Lower leg skin (tissue), 3 donors: ENCODE measurements at regions not wholly inside any gene's neighbourhood (a gene's known extent, or its start where the extent isn't known, plus 50 kb on each side); places are given as distances from the start of the nearest gene placed in this dataset.

ENCODE experiments used
- POLR2A ChIP-seq, 2 donors: fragments of 450-650 bp; IDR thresholded peaks; one replicate each; pipeline ENCODE4 v1.6.1; 2016 to 2017; ENCODE audit warnings: antibody characterized with exemption in 2 of 2, mild to moderate bottlenecking in 1 of 2, moderate library complexity in 1 of 2
- TF ChIP-seq, protein P1 (sequence below), 3 donors: fragments of 450-650 bp; IDR thresholded peaks; one replicate each; pipeline ENCODE4 v1.5.1; 2016; ENCODE audit warnings: antibody characterized with exemption in 3 of 3, mild to moderate bottlenecking in 3 of 3, moderate library complexity in 2 of 3

DNA sequence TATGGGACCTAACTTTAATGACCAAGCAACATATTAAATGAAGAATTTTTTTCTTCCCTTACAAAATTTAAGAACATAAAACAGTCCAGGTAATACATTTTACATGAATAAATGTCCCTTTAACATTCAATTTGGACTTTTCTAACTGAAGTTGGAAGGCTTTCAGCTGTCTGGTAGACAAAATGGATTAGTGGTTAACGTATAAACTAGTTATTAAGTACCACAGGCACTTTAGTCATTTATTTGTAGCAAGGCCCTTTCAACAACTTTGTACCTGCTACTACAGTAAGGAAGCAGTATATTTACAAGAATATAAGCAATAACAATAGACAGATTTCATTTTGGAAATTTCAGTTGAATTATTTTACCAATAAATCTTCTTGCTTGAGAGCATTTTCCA is 152.5 kb upstream of the TENT5D start:
- TF ChIP-seq, protein P1, sequence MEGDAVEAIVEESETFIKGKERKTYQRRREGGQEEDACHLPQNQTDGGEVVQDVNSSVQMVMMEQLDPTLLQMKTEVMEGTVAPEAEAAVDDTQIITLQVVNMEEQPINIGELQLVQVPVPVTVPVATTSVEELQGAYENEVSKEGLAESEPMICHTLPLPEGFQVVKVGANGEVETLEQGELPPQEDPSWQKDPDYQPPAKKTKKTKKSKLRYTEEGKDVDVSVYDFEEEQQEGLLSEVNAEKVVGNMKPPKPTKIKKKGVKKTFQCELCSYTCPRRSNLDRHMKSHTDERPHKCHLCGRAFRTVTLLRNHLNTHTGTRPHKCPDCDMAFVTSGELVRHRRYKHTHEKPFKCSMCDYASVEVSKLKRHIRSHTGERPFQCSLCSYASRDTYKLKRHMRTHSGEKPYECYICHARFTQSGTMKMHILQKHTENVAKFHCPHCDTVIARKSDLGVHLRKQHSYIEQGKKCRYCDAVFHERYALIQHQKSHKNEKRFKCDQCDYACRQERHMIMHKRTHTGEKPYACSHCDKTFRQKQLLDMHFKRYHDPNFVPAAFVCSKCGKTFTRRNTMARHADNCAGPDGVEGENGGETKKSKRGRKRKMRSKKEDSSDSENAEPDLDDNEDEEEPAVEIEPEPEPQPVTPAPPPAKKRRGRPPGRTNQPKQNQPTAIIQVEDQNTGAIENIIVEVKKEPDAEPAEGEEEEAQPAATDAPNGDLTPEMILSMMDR (IDR thresholded peaks at IDR 0.05): no peak
- TF ChIP-seq POLR2A (IDR thresholded peaks at IDR 0.05): no peak
